ENCODE measurements at regions not wholly inside any gene's neighbourhood (a gene's known extent, or its start where the extent isn't known, plus 50 kb on each side); places are given as distances from the start of the nearest gene placed in this dataset.

DNA sequence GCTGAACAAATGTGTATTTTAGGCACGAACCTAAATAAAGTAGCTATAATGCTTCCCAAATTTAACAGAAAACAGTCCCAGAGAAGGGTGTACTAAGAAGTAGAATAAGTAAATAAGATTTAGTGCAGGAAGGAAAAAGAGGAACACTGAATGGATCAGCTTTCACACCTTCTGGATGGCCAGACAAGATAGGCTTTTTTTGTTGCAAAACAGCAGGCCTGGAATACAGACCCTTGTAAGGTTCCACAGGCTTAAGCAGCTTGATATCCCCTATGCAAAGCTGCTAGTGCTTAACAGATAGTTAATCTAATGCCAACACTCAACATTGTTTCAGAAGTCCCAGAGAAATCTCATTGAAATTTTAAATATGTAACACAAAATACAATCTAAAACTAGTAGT is 328.1 kb upstream of the STEAP1 start:
- TF ChIP-seq, protein P1, sequence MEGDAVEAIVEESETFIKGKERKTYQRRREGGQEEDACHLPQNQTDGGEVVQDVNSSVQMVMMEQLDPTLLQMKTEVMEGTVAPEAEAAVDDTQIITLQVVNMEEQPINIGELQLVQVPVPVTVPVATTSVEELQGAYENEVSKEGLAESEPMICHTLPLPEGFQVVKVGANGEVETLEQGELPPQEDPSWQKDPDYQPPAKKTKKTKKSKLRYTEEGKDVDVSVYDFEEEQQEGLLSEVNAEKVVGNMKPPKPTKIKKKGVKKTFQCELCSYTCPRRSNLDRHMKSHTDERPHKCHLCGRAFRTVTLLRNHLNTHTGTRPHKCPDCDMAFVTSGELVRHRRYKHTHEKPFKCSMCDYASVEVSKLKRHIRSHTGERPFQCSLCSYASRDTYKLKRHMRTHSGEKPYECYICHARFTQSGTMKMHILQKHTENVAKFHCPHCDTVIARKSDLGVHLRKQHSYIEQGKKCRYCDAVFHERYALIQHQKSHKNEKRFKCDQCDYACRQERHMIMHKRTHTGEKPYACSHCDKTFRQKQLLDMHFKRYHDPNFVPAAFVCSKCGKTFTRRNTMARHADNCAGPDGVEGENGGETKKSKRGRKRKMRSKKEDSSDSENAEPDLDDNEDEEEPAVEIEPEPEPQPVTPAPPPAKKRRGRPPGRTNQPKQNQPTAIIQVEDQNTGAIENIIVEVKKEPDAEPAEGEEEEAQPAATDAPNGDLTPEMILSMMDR (IDR thresholded peaks at IDR 0.05), result no peak
- TF ChIP-seq POLR2AphosphoS5 (IDR thresholded peaks at IDR 0.05), result no peak
